GM10266 (cell line): ENCODE measurements at regions not wholly inside any gene's neighbourhood (a gene's known extent, or its start where the extent isn't known, plus 50 kb on each side); places are given as distances from the start of the nearest gene placed in this dataset.

ENCODE experiments used
- DNase-seq: peaks from one replicate; pipeline ENCODE4 v3.0.0; 2012; ENCODE audit errors: extremely low spot score
- CTCF ChIP-seq: IDR thresholded peaks from 2 replicates; pipeline ENCODE4 v1.5.1; 2012; ENCODE audit warnings: mild to moderate bottlenecking, low read depth; ENCODE audit not compliant: control insufficient read depth, insufficient read depth; ENCODE audit errors: missing control alignments

GRCh38 chr5:143946837-143947236, 134.9 kb downstream of the HMHB1 start:
- no peak for DNase-seq
- TF ChIP-seq CTCF: no peak

- TF ChIP-seq CTCF: no peak
- DNase-seq: no peak
These were observed 135.4 kb downstream of the HMHB1 start for GRCh38 chr5:143947313-143947712.

GRCh38 chr5:143952809-143953208, 140.8 kb downstream of the HMHB1 start:
- no peak for DNase-seq
- TF ChIP-seq CTCF: no peak

- no peak for TF ChIP-seq CTCF
- no peak for DNase-seq
These were observed 141.9 kb downstream of the HMHB1 start for GRCh38 chr5:143953851-143954250.

- no peak for TF ChIP-seq CTCF
- DNase-seq: no peak
These were observed 143.2 kb downstream of the HMHB1 start for GRCh38 chr5:143955141-143955540.

- no peak for DNase-seq
- TF ChIP-seq CTCF: no peak
These were observed 145.5 kb downstream of the HMHB1 start for GRCh38 chr5:143957455-143957854.

GRCh38 chr5:143962201-143962600, 150.2 kb downstream of the HMHB1 start:
- DNase-seq: no peak
- no peak for TF ChIP-seq CTCF
